SU-DHL-6 (cell line): ENCODE measurements at regions not wholly inside any gene's neighbourhood (a gene's known extent, or its start where the extent isn't known, plus 50 kb on each side); places are given as distances from the start of the nearest gene placed in this dataset.

Experiments
- H2AFZ ChIP-seq: fragments of 200-600 bp; sonication (generic); 2 replicates; pipeline ENCODE4 v1.6.1; 2014; ENCODE audit warnings: low read depth, mild to moderate bottlenecking, moderate library complexity, mixed read lengths, antibody characterized with exemption, low read length; ENCODE audit not compliant: severe bottlenecking
- H3F3A ChIP-seq: fragments of 200-600 bp; shearing (Covaris generic); 2 replicates; pipeline ENCODE4 v1.6.0; 2016; ENCODE audit warnings: antibody characterized with exemption, mild to moderate bottlenecking; ENCODE audit not compliant: insufficient read depth
- H3K27ac ChIP-seq: fragments of 200-600 bp; sonication (generic); 2 replicates; pipeline ENCODE4 v1.5.1; 2016; ENCODE audit warnings: low read depth, mild to moderate bottlenecking, low read length, moderate library complexity, mixed read lengths
- H3K27me3 ChIP-seq: fragments of 200-600 bp; sonication (generic), shearing (Covaris generic); 2 replicates; pipeline ENCODE4 v1.6.0; 2014; ENCODE audit warnings: mild to moderate bottlenecking, low read length
- H3K36me3 ChIP-seq: fragments of 200-600 bp; sonication (generic); 2 replicates; pipeline ENCODE4 v1.6.1; 2014; ENCODE audit warnings: mild to moderate bottlenecking, low read length, mixed read lengths
- H3K4me2 ChIP-seq: fragments of 300-600, 200-600 bp; shearing (Covaris generic), sonication (generic); 2 replicates; pipeline ENCODE4 v1.6.0; 2014; ENCODE audit warnings: low read length, low read depth, mild to moderate bottlenecking; ENCODE audit not compliant: poor library complexity, severe bottlenecking
- H3K4me3 ChIP-seq: fragments of 200-600 bp; sonication (generic); 2 replicates; pipeline ENCODE4 v1.5.1; 2014; ENCODE audit warnings: antibody characterized with exemption, low read length, mild to moderate bottlenecking, mixed read lengths; ENCODE audit not compliant: insufficient read depth, poor library complexity, severe bottlenecking
- H3K79me2 ChIP-seq: fragments of 200-600 bp; sonication (generic); 2 replicates; pipeline ENCODE4 v1.6.1; 2014; ENCODE audit warnings: mild to moderate bottlenecking, low read length, moderate library complexity; ENCODE audit not compliant: insufficient read depth
- H3K9ac ChIP-seq: fragments of 200-600 bp; sonication (generic); 2 replicates; pipeline ENCODE4 v1.7.0; 2014; ENCODE audit warnings: mild to moderate bottlenecking, low read length
- H3K9me2 ChIP-seq: fragments of 200-600 bp; sonication (generic); replicated peaks from 2 replicates; pipeline ENCODE4 v1.6.1; 2014; ENCODE audit warnings: low read length; ENCODE audit not compliant: insufficient read depth
- H3K9me3 ChIP-seq: fragments of 200-600 bp; sonication (generic); 2 replicates; pipeline ENCODE4 v1.6.1; 2014; ENCODE audit warnings: low read length, mixed read lengths; ENCODE audit not compliant: insufficient read depth
- H4K20me1 ChIP-seq: fragments of 200-600 bp; sonication (generic); 2 replicates; pipeline ENCODE4 v1.6.1; 2014; ENCODE audit warnings: low read depth, mild to moderate bottlenecking, antibody characterized with exemption, low read length, moderate library complexity, mixed read lengths
- EZH2phosphoT487 ChIP-seq: fragments of 200-600 bp; sonication (generic), shearing (Covaris generic); conservative IDR thresholded peaks from 2 replicates; pipeline ENCODE4 v1.6.1; 2018; ENCODE audit warnings: mild to moderate bottlenecking, antibody characterized with exemption, low read length, moderate library complexity, mixed read lengths
- TF ChIP-seq, protein P1 (sequence below): fragments of 200-600 bp; sonication (generic); IDR thresholded peaks from one replicate; pipeline ENCODE4 v1.5.1; 2017; ENCODE audit warnings: antibody characterized with exemption, mild to moderate bottlenecking, low read length, moderate library complexity; ENCODE audit not compliant: insufficient read depth, poor library complexity, severe bottlenecking

DNA sequence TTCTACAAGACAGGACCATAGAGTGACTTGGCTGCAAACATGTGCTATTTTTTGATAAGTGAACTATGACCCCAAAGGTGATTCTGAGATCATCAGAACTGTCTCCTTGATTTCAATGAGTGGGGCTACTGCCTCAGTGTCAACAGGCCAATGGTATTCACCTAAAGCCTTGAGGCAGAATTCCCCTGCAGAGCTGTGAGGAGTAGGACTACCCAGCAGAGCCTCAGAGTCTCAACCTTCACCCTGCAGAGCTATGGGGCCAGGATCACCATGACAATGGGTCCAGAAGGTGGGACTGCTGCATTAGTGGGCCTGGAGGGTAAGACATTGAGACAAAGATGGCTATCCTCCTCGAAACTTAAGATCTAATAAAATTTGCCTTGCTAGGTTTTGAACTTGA lies 1668.2 kb upstream of the SLC39A10 start:
- H3K9me2 ChIP-seq, result no peaks in the 10 kb centered on the region; the same call in 1 of the 2 replicates
- H3K79me2 ChIP-seq, result no peaks in the 10 kb centered on the region
- H3K27me3 ChIP-seq, result no peaks in the 10 kb centered on the region
- H3K36me3 ChIP-seq, result no peaks in the 10 kb centered on the region
- no peak overlapping the region for H3K27ac ChIP-seq
- no peak overlapping the region for H3K9ac ChIP-seq
- no peak for TF ChIP-seq EZH2phosphoT487
- TF ChIP-seq, protein P1, sequence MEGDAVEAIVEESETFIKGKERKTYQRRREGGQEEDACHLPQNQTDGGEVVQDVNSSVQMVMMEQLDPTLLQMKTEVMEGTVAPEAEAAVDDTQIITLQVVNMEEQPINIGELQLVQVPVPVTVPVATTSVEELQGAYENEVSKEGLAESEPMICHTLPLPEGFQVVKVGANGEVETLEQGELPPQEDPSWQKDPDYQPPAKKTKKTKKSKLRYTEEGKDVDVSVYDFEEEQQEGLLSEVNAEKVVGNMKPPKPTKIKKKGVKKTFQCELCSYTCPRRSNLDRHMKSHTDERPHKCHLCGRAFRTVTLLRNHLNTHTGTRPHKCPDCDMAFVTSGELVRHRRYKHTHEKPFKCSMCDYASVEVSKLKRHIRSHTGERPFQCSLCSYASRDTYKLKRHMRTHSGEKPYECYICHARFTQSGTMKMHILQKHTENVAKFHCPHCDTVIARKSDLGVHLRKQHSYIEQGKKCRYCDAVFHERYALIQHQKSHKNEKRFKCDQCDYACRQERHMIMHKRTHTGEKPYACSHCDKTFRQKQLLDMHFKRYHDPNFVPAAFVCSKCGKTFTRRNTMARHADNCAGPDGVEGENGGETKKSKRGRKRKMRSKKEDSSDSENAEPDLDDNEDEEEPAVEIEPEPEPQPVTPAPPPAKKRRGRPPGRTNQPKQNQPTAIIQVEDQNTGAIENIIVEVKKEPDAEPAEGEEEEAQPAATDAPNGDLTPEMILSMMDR, result no peak
- H3K9me3 ChIP-seq, result no peaks in the 10 kb centered on the region
- no peak overlapping the region for H3K4me2 ChIP-seq
- H3K4me3 ChIP-seq, result no peak overlapping the region
- H4K20me1 ChIP-seq, result no peaks in the 10 kb centered on the region
- H2AFZ ChIP-seq, result no peak overlapping the region
- no peaks in the 10 kb centered on the region for H3F3A ChIP-seq

DNA sequence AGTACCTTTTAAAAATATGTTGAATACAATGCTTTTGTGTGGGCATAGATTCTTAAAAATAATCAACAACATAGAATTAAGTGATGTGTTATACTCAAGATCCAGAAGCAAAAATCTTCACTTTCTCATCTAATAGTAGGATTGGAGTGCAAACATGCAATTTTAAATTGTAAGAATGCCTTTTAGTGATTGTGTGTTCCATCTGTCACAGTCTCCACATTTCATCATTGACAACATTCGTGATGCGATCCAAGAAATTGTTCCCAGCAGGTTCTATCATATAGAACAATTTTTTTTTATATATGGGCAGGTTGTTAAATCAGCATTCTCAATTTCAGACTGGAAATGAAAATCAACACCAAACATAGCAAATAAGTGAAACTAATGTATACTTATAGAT lies 1671.8 kb upstream of the SLC39A10 start:
- Histone ChIP-seq H3K4me3 (no peak overlapping the region), H3K27me3 (no peaks in the 10 kb centered on the region), H3K9me3 (no peaks in the 10 kb centered on the region), H4K20me1 (no peaks in the 10 kb centered on the region), H2AFZ (no peak overlapping the region), H3K36me3 (no peaks in the 10 kb centered on the region), H3K27ac (no peak overlapping the region), H3K4me2 (no peak overlapping the region), H3F3A (no peaks in the 10 kb centered on the region), H3K9me2 (no peaks in the 10 kb centered on the region; the same call in 1 of the 2 replicates), H3K79me2 (no peaks in the 10 kb centered on the region), H3K9ac (no peak overlapping the region)
- TF ChIP-seq, protein P1, result no peak
- no peak for TF ChIP-seq EZH2phosphoT487

DNA sequence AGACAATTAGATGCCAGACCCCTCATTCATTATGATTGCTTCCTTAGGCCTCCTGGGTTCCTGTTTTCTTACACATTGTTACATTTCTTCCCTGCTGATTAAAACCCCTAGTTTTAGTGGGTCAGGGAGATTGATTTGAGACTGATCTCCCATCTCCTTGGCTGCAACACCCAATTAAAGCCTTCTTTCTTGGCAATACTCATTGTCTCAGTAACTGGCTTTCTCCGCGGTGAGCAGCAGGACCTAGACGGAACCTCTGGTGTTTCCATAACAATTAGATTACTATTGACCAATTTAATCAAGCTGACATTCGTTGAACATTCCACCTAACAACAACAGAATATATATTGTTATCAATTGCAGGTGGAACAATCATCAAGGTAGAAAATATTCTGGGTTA lies 1676.4 kb upstream of the SLC39A10 start:
- no peak for TF ChIP-seq EZH2phosphoT487
- TF ChIP-seq, protein P1, result no peak
- H3K4me2 ChIP-seq, result no peak overlapping the region
- no peak overlapping the region for H3K27ac ChIP-seq
- H3K9me2 ChIP-seq, result no peaks in the 10 kb centered on the region
- H3K27me3 ChIP-seq, result no peaks in the 10 kb centered on the region
- H2AFZ ChIP-seq, result no peak overlapping the region
- H3K36me3 ChIP-seq, result no peaks in the 10 kb centered on the region
- no peaks in the 10 kb centered on the region for H3K79me2 ChIP-seq
- H3F3A ChIP-seq, result no peaks in the 10 kb centered on the region
- H4K20me1 ChIP-seq, result no peaks in the 10 kb centered on the region
- no peak overlapping the region for H3K9ac ChIP-seq
- H3K9me3 ChIP-seq, result no peaks in the 10 kb centered on the region
- H3K4me3 ChIP-seq, result no peak overlapping the region

DNA sequence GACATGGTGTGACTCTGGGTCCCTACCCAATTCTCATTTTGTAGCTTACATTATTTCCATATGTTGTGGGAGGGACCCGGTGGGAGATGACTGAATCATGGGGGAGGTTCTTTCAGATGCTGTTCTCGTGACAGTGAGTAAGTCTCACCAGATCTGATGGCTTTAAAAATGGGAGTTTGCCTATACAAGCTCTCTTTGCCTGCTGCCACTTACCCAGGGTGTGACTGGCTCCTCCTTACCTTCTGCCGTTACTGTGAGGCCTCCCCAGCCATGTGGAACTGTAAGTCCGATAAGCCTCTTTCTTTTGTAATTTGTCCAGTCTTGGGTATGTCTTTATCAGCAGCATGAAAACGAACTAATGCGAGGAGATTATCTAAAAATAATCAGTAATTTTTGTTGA lies 1683.2 kb upstream of the SLC39A10 start:
- no peak overlapping the region for H3K9ac ChIP-seq
- H3K4me3 ChIP-seq, result no peak overlapping the region
- no peaks in the 10 kb centered on the region for H3K9me2 ChIP-seq
- H3K27me3 ChIP-seq, result no peaks in the 10 kb centered on the region
- no peaks in the 10 kb centered on the region for H3K9me3 ChIP-seq
- H4K20me1 ChIP-seq, result no peaks in the 10 kb centered on the region
- H3K79me2 ChIP-seq, result no peaks in the 10 kb centered on the region
- TF ChIP-seq, protein P1, result no peak
- no peak for TF ChIP-seq EZH2phosphoT487
- H3K4me2 ChIP-seq, result no peak overlapping the region
- no peak overlapping the region for H3K27ac ChIP-seq
- peak overlapping the region; percentile 73 for H2AFZ ChIP-seq
- no peaks in the 10 kb centered on the region for H3K36me3 ChIP-seq
- H3F3A ChIP-seq, result no peaks in the 10 kb centered on the region
